ENCODE measurements at regions not wholly inside any gene's neighbourhood (a gene's known extent, or its start where the extent isn't known, plus 50 kb on each side); places are given as distances from the start of the nearest gene placed in this dataset.

DNA sequence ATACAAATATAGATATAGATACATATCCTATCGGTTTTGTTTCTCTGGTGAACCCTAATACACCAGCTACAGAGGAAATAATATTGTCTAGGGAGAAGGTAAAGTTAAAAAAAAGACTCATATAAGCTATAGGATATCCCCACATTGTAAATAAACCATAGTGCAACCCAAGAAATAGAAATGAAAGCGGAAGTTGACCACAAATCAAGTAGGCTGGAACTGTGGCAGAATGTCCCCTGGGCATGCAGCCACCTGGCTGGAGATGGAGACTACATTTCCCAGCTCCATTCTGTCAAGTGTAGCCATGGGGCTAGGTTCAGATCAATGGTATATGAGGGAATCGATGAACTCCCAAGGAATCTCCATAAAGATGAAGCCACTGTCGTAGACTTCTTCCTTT, 70.1 kb upstream of the RPS6KA2 start:
- H3F3A ChIP-seq (ENCODE audit: low read depth), result no peaks in the 10 kb centered on the region
- H3K36me3 ChIP-seq (ENCODE audit: insufficient read depth, low read length), result no peaks in the 10 kb centered on the region
- H2AFZ ChIP-seq (ENCODE audit: low read length), result no peak overlapping the region
- H3K79me2 ChIP-seq (ENCODE audit: insufficient read depth, low read length), result no peaks in the 10 kb centered on the region
- no peaks in the 10 kb centered on the region for H4K20me1 ChIP-seq (ENCODE audit: insufficient read depth, low read length, poor library complexity, severe bottlenecking)
- H3K9me3 ChIP-seq (ENCODE audit: insufficient read depth, low read depth, low read length), result no peaks in the 10 kb centered on the region
- H3K4me2 ChIP-seq (ENCODE audit: low read depth, low read length, poor library complexity, severe bottlenecking), result no peak overlapping the region
- no peaks in the 10 kb centered on the region for H3K9me2 ChIP-seq (replicated peaks; ENCODE audit: low read depth, low read length)
- H3K9ac ChIP-seq (ENCODE audit: low read depth, low read length, poor library complexity, severe bottlenecking), result no peak overlapping the region
- TF ChIP-seq EZH2phosphoT487 (IDR thresholded peaks at IDR 0.05; ENCODE audit: borderline replicate concordance), result no peak
- TF ChIP-seq, protein P1, sequence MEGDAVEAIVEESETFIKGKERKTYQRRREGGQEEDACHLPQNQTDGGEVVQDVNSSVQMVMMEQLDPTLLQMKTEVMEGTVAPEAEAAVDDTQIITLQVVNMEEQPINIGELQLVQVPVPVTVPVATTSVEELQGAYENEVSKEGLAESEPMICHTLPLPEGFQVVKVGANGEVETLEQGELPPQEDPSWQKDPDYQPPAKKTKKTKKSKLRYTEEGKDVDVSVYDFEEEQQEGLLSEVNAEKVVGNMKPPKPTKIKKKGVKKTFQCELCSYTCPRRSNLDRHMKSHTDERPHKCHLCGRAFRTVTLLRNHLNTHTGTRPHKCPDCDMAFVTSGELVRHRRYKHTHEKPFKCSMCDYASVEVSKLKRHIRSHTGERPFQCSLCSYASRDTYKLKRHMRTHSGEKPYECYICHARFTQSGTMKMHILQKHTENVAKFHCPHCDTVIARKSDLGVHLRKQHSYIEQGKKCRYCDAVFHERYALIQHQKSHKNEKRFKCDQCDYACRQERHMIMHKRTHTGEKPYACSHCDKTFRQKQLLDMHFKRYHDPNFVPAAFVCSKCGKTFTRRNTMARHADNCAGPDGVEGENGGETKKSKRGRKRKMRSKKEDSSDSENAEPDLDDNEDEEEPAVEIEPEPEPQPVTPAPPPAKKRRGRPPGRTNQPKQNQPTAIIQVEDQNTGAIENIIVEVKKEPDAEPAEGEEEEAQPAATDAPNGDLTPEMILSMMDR (conservative IDR thresholded peaks at IDR 0.05; ENCODE audit: low read length), result no peak
- H3K4me3 ChIP-seq (ENCODE audit: low read length, poor library complexity, severe bottlenecking), result no peak overlapping the region
- no peaks in the 10 kb centered on the region for H3K27me3 ChIP-seq (ENCODE audit: insufficient read depth, low read length, poor library complexity, severe bottlenecking)
- H3K4me1 ChIP-seq (ENCODE audit: insufficient read depth, low read length, poor library complexity, severe bottlenecking), result no peaks in the 10 kb centered on the region

DNA sequence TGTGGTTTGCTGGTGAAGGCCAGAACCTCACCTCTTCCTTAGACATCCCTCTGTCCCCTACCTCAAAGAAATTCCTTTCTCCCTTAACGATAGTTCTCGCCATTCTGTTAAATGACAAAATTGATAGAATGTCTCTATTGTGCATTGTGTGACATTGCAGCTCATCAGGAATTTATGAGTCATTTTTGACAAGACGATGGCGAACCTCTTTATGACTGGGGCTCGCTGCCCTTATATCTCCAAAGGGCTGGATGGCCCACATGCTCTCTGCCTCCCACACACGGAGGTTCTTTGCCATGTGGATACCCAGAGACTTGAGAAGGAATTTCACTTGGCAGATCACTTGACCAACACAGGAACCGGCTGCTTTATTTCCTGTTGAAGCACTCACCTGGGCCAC, 66.8 kb upstream of the RPS6KA2 start:
- Histone ChIP-seq H3K9me2 (replicated peaks; ENCODE audit: low read depth, low read length) (no peaks in the 10 kb centered on the region), H3K4me3 (ENCODE audit: low read length, poor library complexity, severe bottlenecking) (no peak overlapping the region), H3K9ac (ENCODE audit: low read depth, low read length, poor library complexity, severe bottlenecking) (no peak overlapping the region), H3F3A (ENCODE audit: low read depth) (no peaks in the 10 kb centered on the region), H3K79me2 (ENCODE audit: insufficient read depth, low read length) (no peaks in the 10 kb centered on the region), H3K36me3 (ENCODE audit: insufficient read depth, low read length) (no peaks in the 10 kb centered on the region), H3K27me3 (ENCODE audit: insufficient read depth, low read length, poor library complexity, severe bottlenecking) (no peaks in the 10 kb centered on the region), H4K20me1 (ENCODE audit: insufficient read depth, low read length, poor library complexity, severe bottlenecking) (no peaks in the 10 kb centered on the region), H3K9me3 (ENCODE audit: insufficient read depth, low read depth, low read length) (no peaks in the 10 kb centered on the region), H3K4me2 (ENCODE audit: low read depth, low read length, poor library complexity, severe bottlenecking) (no peak overlapping the region), H3K4me1 (ENCODE audit: insufficient read depth, low read length, poor library complexity, severe bottlenecking) (no peaks in the 10 kb centered on the region), H2AFZ (ENCODE audit: low read length) (no peak overlapping the region)
- TF ChIP-seq EZH2phosphoT487 (IDR thresholded peaks at IDR 0.05; ENCODE audit: borderline replicate concordance), result no peak
- TF ChIP-seq, protein P1 (conservative IDR thresholded peaks at IDR 0.05; ENCODE audit: low read length), result no peak

DNA sequence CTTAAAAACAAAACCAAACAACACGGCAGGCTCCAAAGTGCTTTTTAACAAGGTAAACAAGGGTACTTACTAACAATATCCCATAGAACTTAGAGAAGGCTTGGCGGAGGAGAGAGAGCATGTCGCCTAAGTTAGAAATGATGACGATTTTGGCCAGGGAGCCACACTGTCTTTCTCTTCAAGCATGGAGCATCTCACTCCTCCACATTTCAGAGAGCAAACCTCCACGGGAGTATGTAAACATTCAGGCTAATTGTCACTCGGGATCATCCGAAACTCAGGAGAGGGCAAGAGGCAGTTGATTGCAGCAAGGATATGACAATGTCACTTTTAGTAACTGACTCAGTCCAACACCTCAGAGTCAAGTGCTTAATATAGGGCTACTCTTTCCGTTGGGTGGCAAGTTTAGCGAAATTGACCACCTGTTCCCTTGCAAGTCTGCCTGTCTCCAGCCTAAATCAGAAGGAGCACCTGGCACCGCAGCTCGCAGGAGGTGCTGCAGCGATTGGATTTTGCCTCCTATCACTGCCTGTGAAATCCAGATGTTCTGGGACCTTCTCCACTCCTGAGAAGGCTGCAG, 65.8 kb upstream of the RPS6KA2 start:
- Histone ChIP-seq H3K9me3 (ENCODE audit: insufficient read depth, low read depth, low read length) (no peaks in the 10 kb centered on the region), H3K36me3 (ENCODE audit: insufficient read depth, low read length) (no peaks in the 10 kb centered on the region), H2AFZ (ENCODE audit: low read length) (no peak overlapping the region), H3K9me2 (replicated peaks; ENCODE audit: low read depth, low read length) (no peaks in the 10 kb centered on the region), H3K4me1 (ENCODE audit: insufficient read depth, low read length, poor library complexity, severe bottlenecking) (no peaks in the 10 kb centered on the region), H3F3A (ENCODE audit: low read depth) (no peaks in the 10 kb centered on the region), H3K4me2 (ENCODE audit: low read depth, low read length, poor library complexity, severe bottlenecking) (no peak overlapping the region), H3K9ac (ENCODE audit: low read depth, low read length, poor library complexity, severe bottlenecking) (no peak overlapping the region), H4K20me1 (ENCODE audit: insufficient read depth, low read length, poor library complexity, severe bottlenecking) (no peaks in the 10 kb centered on the region), H3K79me2 (ENCODE audit: insufficient read depth, low read length) (no peaks in the 10 kb centered on the region), H3K4me3 (ENCODE audit: low read length, poor library complexity, severe bottlenecking) (no peak overlapping the region), H3K27me3 (ENCODE audit: insufficient read depth, low read length, poor library complexity, severe bottlenecking) (no peaks in the 10 kb centered on the region)
- TF ChIP-seq, protein P1 (conservative IDR thresholded peaks at IDR 0.05; ENCODE audit: low read length), result no peak
- no peak for TF ChIP-seq EZH2phosphoT487 (IDR thresholded peaks at IDR 0.05; ENCODE audit: borderline replicate concordance)

Data from Loucy (cell line).